ENCODE measurements at regions not wholly inside any gene's neighbourhood (a gene's known extent, or its start where the extent isn't known, plus 50 kb on each side); places are given as distances from the start of the nearest gene placed in this dataset.

GRCh38 chr15:93185796-93186195 lies 96.8 kb upstream of the RGMA start:
- no peak for DNase-seq (ENCODE audit: low read depth)

DNA sequence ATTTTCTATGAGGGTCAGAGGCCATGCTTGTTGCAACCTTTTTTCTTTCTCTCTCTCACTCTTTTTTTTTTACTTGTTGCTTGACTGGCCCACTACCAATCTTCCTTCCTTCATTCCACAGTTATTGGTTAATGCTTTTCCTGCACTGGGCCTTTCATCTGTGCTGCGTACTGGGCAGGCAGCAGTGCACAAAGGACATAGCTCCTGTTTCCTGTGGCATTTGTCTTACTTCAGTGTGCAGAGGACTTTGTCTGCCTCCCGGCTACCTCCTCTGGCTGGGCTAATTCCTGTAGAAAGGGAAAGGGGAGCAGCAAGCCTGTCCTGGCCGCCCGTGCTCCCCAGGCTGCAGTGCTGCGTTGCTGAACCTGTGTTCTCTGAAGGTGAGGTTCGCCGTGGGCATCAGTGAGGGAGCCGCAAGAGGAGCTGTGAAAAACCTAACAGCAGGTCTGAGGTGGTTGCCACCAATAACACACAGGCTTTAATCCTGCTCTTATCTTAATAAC lies 93.7 kb upstream of the RGMA start:
- DNase-seq (ENCODE audit: low read depth): no peak

DNA sequence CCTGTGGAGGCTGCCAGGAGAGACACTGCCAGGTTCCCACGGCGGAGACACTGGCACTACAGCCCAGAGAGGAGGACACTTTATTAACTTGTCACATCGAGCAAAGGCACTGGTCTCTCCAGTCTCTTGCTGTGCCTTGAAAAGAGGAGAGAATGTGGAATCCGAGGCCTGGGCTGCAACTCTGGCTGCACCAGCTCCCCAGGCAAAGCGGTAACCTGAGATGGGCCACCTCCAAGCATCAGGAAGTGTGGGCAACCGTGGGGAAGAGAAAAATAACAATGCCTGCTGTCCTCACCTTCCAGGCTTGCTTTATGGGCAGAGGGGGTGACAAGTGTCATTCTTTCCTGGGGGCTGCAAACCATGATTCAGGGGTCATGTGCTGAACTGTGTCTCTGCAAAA lies 91.6 kb upstream of the RGMA start:
- no peak for DNase-seq (ENCODE audit: low read depth)

DNA sequence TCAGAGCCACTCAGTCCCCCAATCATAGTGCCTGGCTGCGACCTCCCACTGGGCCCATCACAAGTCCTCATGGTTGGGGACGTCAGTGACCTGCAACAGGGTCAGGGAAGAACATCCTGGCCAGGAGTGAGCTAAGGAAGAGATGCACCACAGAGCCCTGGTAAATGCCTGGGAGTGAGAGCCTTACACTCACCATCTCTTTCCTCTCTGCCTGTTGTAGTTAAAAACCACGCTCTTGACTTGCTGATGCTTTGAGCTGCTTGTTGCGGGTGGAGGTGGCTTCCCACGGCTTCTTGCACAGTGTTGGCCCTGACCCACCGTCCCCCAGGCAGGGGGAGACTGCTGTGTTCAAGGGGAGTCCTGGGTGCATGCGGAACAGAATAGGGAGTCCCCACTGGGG lies 91.1 kb upstream of the RGMA start:
- DNase-seq (ENCODE audit: low read depth): no peak

DNA sequence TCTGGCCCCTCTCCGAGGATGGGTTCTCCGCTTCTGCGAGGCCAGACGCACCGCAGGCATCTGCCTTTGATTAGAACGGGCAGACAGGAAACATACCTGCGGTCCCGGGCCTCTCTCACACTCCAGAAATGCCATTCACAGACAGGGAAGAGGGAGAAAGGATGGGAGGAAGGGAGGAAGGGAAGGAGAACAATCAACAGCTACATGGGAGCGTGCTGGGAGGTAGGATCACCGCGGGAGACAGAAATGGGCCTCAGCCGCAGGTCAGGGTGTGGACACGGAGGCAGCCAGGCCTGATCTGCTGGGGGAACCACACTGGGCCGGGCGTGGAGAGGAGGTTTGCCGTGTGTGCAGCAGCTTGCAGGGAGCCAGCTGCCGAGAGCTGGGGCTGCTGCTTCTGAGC lies 90.7 kb upstream of the RGMA start:
- DNase-seq (ENCODE audit: low read depth): no peak

DNA sequence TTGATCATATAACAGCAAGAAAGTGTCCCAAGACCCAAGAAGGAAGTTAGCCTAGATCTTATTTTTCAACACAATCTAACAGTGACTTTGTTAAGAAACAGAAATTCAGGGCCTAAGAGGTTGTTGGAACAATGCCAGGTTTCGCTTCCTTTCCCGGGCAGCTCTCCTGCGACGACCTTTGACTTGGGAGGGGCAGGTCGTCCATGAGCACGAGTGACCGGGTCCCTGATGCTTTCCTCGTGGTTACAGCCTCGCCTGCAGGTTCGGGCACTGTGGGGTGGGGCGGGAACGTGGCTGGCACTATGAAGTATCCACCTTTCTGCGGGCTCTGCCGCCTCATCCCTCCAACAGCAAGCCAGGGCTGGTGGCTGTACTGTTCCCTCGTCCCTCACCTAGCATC lies 90.1 kb upstream of the RGMA start:
- no peak for DNase-seq (ENCODE audit: low read depth)

- DNase-seq (ENCODE audit: low read depth): no peak
These were observed 89.4 kb upstream of the RGMA start for GRCh38 chr15:93178371-93178770.

- DNase-seq (ENCODE audit: low read depth): no peak
These were observed 87.1 kb upstream of the RGMA start for GRCh38 chr15:93176065-93176464.

- DNase-seq (ENCODE audit: low read depth): no peak
These were observed 85.8 kb upstream of the RGMA start for GRCh38 chr15:93174836-93175235.

- DNase-seq (ENCODE audit: low read depth): no peak
These were observed 84.4 kb upstream of the RGMA start for GRCh38 chr15:93173369-93173768.

- DNase-seq (ENCODE audit: low read depth): no peak
These were observed 82.5 kb upstream of the RGMA start for GRCh38 chr15:93171476-93171875.

DNA sequence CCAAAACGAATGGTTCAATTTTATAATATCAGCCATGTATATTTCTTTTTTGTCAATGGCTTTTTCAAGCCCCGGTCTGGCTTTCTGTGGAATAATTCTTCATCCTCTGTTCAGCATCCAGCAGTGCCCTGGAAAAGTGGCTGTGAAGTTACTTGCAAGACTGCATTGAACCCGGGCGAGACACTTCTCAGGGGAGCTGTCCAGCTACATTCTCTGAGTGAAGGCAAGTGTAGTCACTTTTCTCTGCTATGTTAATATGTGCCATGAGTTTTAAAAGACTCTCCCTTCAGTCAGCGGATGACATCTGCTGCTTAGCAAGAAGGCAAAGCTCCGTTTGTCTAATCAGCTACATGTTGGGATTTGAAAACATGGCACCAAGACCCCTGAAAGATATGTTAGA lies 81.3 kb upstream of the RGMA start:
- DNase-seq (ENCODE audit: low read depth): no peak

- DNase-seq (ENCODE audit: low read depth): no peak
These were observed 79.9 kb upstream of the RGMA start for GRCh38 chr15:93168910-93169309.

- DNase-seq (ENCODE audit: low read depth): no peak
These were observed 78.3 kb upstream of the RGMA start for GRCh38 chr15:93167291-93167690.

GRCh38 chr15:93166675-93167074 lies 77.7 kb upstream of the RGMA start:
- DNase-seq (ENCODE audit: low read depth): no peak

DNA sequence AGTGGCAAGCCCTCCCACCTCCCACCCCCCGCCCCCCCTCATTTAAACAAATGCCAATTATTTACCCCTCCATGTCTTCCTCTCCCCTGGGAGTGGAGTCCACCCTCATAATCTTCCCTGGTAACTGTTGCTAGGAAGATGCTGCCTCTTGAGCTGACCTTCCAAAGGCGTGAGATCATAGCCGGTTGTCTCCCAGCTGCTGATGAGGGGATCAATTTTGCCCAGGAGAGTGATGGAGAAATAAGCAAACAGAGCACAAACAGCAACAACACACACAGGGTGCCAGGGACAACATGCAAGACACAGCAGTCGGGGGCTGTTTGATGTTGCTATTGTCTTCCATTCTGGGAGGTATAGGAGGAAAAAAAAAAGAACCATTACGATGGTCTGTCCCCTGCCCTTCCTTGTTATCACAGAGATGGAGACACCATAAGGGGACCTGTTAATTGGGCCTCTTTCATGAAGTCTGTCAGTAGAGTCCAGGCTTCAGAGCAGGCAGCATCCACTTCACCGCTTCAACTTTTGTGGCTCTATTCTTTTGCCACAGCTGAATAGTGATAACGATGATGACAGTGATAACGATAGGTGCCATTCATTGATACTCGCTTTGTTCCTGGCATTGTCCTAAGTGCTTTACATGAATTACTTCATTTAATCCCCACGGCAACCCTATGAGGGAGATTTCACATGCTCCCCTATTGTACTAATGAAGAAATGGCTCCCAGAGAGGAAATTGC lies 76.9 kb upstream of the RGMA start:
- DNase-seq (ENCODE audit: low read depth): no peak

DNA sequence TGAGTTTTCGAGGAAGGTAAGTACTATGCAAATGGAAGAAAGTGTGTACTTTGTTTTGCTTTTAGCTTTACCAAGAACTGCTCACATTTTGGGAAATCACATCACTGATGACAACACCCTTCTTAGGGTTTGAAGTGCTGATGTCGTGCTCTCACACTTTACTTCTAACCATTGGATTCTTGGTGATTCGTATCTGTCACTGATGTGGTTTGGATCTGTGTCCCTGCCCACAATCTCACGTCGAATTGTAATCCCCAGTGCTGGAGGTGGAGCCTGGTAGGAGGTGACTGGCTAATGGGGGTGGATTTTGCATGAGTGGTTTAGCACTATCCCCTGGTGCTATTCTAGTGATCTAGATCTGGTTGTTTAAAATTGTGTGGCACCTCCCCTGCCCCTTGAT lies 75.4 kb upstream of the RGMA start:
- no peak for DNase-seq (ENCODE audit: low read depth)

DNA sequence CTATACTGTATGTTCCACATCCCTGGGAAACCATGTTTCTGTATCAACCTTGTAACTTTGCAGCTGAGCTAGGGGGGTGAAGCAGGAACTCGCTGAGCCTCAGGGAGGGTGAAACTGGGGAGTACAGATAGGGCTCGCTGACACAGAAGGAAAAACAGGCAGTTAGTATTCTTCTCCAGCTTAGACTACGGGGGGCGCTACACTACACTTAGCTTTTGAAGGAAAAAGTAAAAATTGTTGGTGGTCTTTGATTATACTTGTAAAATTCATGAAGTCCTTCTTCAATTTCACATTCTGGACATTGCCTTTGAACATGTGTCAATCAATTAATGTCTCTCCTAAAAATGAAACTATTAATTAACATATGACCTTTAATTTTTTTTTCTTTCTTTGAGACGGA lies 73.5 kb upstream of the RGMA start:
- no peak for DNase-seq (ENCODE audit: low read depth)

- DNase-seq (ENCODE audit: low read depth): no peak
These were observed 70.9 kb upstream of the RGMA start for GRCh38 chr15:93159930-93160329.

- no peak for DNase-seq (ENCODE audit: low read depth)
These were observed 69.3 kb upstream of the RGMA start for GRCh38 chr15:93158097-93158900.

DNA sequence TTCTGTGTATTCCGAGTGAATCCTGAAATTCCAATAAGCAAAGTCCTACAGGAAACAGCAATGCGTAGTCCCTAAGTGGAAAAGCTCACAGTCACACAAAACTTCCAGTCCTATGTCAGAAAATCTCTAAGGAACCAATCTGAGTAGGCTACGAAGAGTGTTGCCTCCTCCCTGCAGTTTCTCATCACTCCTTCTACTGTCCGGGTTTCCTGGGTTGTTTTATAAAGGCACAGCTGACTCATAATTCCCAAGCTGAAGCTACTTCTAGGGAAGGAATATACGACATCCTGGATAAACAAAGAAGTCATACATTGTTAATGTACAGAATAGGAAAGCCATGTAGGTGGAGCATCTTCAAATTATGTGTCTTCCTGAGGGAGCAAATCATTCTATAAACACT lies 65.7 kb upstream of the RGMA start:
- DNase-seq (ENCODE audit: low read depth): no peak

DNA sequence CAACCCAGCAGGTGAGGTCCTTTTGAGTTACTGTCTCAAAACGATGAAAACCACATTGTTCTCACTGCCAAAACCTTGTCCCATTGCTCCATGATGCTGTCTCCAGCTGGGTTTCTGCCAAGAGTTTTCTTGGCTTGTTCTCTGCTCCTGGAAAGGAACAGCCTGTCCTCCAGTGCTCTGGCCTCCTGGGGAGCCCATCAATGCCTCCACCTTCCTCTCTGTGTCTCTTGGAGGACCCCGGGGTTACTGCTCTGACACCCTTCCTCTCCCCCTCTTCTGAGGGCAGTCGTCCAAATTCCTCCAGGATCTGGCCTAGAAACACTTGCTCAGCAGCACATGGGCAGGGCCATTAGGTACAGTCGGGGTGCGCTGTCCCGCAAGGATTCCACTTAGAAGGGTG lies 63.9 kb upstream of the RGMA start:
- DNase-seq (ENCODE audit: low read depth): no peak

DNA sequence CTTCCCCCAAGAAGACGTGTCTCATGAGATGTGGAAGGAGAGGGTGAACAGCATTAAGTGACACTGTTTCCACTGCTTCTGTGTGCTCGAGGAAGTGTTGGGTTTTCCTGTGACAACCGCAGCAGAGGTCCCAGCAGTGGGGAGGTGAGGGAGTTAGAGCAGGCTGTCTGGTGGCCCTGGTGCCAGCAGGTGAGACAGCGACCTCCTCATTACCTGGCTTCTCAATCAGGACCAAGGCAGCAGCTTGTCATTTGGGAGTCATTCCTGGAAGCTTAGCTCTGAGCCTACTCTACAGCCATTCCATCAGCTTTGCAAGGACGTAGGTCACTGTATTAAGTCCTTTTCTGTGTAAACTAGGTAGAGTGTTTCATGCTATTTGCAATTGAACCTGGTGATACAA lies 63.3 kb upstream of the RGMA start:
- DNase-seq (ENCODE audit: low read depth): no peak
